IgD-negative memory B cell (primary cell): ENCODE measurements at regions not wholly inside any gene's neighbourhood (a gene's known extent, or its start where the extent isn't known, plus 50 kb on each side); places are given as distances from the start of the nearest gene placed in this dataset.
A peak's percentile ranks its signal among the peaks of the same experiment; 100 is the strongest.

ENCODE experiments used
- H3K27ac Mint-ChIP-seq, 3 donors: one replicate each; pipeline ENCODE4 v1.8.0; 2020 to 2022; ENCODE audit warnings: mild to moderate bottlenecking in 3 of 3, mixed read lengths in 3 of 3, moderate library complexity in 1 of 3
- H3K27me3 Mint-ChIP-seq: one replicate; pipeline ENCODE4 v1.8.0; 2021; ENCODE audit warnings: mixed read lengths
- H3K36me3 Mint-ChIP-seq: one replicate; pipeline ENCODE4 v1.8.0; 2020; ENCODE audit warnings: mild to moderate bottlenecking, mixed read lengths
- H3K4me1 Mint-ChIP-seq, 3 donors: one replicate each; pipeline ENCODE4 v1.8.0; 2020 to 2022; ENCODE audit warnings: mixed read lengths in 3 of 3, mild to moderate bottlenecking in 1 of 3
- H3K4me3 Mint-ChIP-seq, 4 donors: one replicate each; pipeline ENCODE4 v1.8.0; 2020 to 2022; ENCODE audit warnings: mild to moderate bottlenecking in 4 of 4, mixed read lengths in 4 of 4, moderate library complexity in 3 of 4
- H3K9me3 Mint-ChIP-seq, 3 donors: one replicate each; pipeline ENCODE4 v1.8.0; 2020 to 2021; ENCODE audit warnings: mixed read lengths in 3 of 3, mild to moderate bottlenecking in 1 of 3

GRCh38 chr2:40754912-40755311 is 303.0 kb upstream of the SLC8A1 start:
- H3K27me3 Mint-ChIP-seq, result no peaks in the 10 kb centered on the region
- H3K4me1 Mint-ChIP-seq, result peaks cover 0 to 1% (median 1%) of the 10 kb centered on the region in 3 donors
- no peaks in the 10 kb centered on the region for H3K36me3 Mint-ChIP-seq
- no peaks in the 10 kb centered on the region for H3K9me3 Mint-ChIP-seq
- no peak overlapping the region for H3K27ac Mint-ChIP-seq
- H3K4me3 Mint-ChIP-seq, result no peak overlapping the region

DNA sequence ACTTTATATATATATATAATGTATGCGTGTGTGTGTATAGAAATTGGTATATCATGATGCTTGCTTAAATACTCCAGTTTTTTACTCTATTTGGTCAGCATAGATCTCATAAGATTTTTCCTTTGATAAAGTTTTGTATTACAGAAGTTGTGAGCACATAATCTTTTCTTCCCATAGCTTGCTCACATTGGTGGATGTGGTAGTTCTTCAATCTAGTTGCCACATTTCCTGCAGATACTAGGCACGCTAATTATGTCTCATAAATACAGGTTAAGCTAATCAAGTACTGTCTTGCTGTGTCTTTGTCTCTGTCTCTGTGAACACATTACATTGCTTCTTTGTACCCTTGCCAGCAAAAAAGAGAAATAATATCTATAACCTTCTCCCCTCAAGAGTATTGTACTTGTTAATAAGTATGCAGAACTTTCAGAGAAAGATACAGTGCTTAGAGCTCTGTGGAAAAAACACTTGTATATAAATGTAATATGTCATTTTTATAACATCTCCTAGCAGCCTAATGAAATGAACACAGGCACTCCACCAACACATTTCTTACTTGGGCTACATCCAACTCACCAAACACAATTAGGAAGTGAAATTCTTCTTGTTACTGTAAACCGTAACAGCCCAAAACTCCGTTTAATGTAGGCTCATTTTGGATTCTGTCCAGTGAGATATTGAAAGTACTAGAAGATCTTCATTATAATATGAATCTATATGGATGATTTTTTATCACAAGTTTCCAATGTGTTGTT is 306.7 kb upstream of the SLC8A1 start:
- Mint-ChIP-seq H3K36me3 (no peaks in the 10 kb centered on the region), H3K27me3 (no peaks in the 10 kb centered on the region), H3K27ac (no peak overlapping the region), H3K4me1 (no peaks in the 10 kb centered on the region), H3K4me3 (no peak overlapping the region), H3K9me3 (peaks cover 0 to 2% (median 0%) of the 10 kb centered on the region in 3 donors)

- no peaks in the 10 kb centered on the region for H3K27me3 Mint-ChIP-seq
- H3K36me3 Mint-ChIP-seq, result no peaks in the 10 kb centered on the region
- H3K4me1 Mint-ChIP-seq, result no peaks in the 10 kb centered on the region
- H3K9me3 Mint-ChIP-seq, result peaks cover 0 to 2% (median 0%) of the 10 kb centered on the region in 3 donors
- no peak overlapping the region for H3K4me3 Mint-ChIP-seq
- no peak overlapping the region for H3K27ac Mint-ChIP-seq
Observed at GRCh38 chr2:40760071-40760666, 308.3 kb upstream of the SLC8A1 start.

DNA sequence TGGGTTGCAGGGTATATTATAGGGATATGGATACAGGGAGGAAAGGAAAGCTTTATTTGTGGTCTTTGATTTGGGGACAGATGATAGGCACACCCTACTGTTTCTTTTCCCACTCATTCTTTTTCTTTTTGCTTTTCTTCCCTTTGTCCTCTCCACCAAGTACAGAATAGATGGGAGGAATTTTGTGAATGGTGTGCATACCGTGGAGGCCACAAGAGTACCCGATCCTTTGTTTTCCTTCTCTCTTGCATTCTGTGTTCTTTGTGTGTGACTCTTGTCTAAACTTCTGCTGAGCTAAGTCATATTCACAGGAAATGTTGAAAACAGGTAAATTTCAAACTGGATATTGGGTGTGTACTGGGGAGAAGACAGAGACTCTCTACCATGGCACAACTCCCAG is 321.4 kb upstream of the SLC8A1 start:
- Mint-ChIP-seq H3K27me3 (no peaks in the 10 kb centered on the region), H3K9me3 (peaks cover 0 to 3% (median 1%) of the 10 kb centered on the region in 3 donors), H3K4me3 (no peak overlapping the region), H3K36me3 (no peaks in the 10 kb centered on the region), H3K27ac (peak overlapping the region in 1 of 3 donors; percentile 12), H3K4me1 (no peaks in the 10 kb centered on the region)

DNA sequence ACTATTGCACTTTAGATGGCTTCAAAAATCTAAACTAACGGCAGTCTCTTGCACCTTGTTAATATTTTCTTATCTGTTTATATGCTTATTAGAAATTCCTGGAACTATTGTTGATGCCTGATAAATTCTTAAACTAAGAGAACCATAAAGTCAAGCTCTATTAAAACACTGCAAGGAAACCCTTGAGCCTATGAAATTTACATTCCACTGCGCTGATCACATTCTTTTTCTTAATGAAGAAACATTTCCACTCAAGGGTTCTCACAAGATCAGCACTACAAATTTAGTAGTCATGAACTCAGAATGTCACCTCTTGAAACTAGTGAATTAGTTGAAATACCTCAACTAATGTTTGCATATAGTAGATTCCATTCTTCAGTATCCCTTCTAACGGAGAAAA is 331.8 kb upstream of the SLC8A1 start:
- no peak overlapping the region for H3K4me3 Mint-ChIP-seq
- H3K36me3 Mint-ChIP-seq, result no peaks in the 10 kb centered on the region
- H3K27me3 Mint-ChIP-seq, result no peaks in the 10 kb centered on the region
- no peak overlapping the region for H3K27ac Mint-ChIP-seq
- no peaks in the 10 kb centered on the region for H3K4me1 Mint-ChIP-seq
- peaks cover 4 to 5% (median 5%) of the 10 kb centered on the region in 3 donors for H3K9me3 Mint-ChIP-seq

GRCh38 chr2:40786636-40787035 is 334.7 kb upstream of the SLC8A1 start:
- Mint-ChIP-seq H3K9me3 (peaks cover 2 to 5% (median 2%) of the 10 kb centered on the region in 3 donors), H3K36me3 (no peaks in the 10 kb centered on the region), H3K27ac (no peak overlapping the region), H3K27me3 (no peaks in the 10 kb centered on the region), H3K4me1 (no peaks in the 10 kb centered on the region), H3K4me3 (no peak overlapping the region)

DNA sequence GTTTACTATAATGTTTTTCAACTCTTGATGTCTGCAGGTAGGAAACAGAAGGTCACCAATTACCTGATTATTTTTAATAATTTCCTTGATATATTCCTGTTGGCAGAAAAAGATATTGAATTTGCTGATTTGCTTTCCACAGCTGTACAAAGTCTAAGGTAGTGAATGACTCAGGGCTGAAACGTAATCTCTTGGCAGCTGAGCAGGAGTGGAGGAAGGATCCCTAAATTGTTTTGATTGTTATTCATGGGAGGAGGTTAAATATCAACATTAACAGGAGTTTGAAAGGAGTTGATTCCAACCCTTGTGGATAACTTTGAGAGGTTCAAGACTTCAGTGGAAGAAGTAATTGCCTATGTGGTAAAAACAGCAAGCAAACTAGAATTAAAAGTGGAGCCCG is 345.2 kb upstream of the SLC8A1 start:
- Mint-ChIP-seq H3K36me3 (no peaks in the 10 kb centered on the region), H3K4me1 (no peaks in the 10 kb centered on the region), H3K27me3 (no peaks in the 10 kb centered on the region), H3K4me3 (peak overlapping the region in 1 of 4 donors; percentile 23), H3K27ac (peak overlapping the region in 1 of 3 donors; percentile 27), H3K9me3 (peaks cover 0 to 3% (median 0%) of the 10 kb centered on the region in 3 donors)

GRCh38 chr2:40803900-40804299 is 352.0 kb upstream of the SLC8A1 start:
- Mint-ChIP-seq H3K4me1 (no peaks in the 10 kb centered on the region), H3K9me3 (peaks cover 0 to 3% (median 0%) of the 10 kb centered on the region in 3 donors), H3K4me3 (no peak overlapping the region), H3K27me3 (no peaks in the 10 kb centered on the region), H3K27ac (no peak overlapping the region), H3K36me3 (no peaks in the 10 kb centered on the region)

- Mint-ChIP-seq H3K4me3 (no peak overlapping the region), H3K36me3 (no peaks in the 10 kb centered on the region), H3K27ac (no peak overlapping the region), H3K4me1 (no peaks in the 10 kb centered on the region), H3K9me3 (peaks cover 2 to 3% (median 2%) of the 10 kb centered on the region in 3 donors), H3K27me3 (no peaks in the 10 kb centered on the region)
Observed at GRCh38 chr2:40809156-40809555, 357.3 kb upstream of the SLC8A1 start.

DNA sequence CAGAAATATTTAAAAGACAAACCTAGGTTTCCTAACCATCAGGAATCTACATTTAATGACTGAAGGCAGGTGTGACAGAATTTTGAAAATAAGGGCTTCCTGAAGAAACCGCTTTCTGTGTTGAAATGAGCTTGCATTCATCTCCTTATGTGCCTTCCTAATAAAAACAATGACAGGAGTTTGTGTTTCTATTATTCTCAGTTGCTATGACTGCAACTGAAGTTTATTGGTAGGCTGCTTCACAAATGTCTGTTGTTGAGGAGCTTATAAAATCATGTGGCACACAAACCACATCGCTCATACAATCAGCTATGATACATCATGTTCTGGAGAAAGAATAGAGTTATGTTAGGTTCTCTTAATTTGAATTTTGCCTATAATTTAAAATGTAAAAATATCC is 362.7 kb upstream of the SLC8A1 start:
- peaks cover 0 to 3% (median 3%) of the 10 kb centered on the region in 3 donors for H3K9me3 Mint-ChIP-seq
- H3K4me1 Mint-ChIP-seq, result no peaks in the 10 kb centered on the region
- H3K27ac Mint-ChIP-seq, result no peak overlapping the region
- H3K36me3 Mint-ChIP-seq, result no peaks in the 10 kb centered on the region
- H3K27me3 Mint-ChIP-seq, result no peaks in the 10 kb centered on the region
- H3K4me3 Mint-ChIP-seq, result no peak overlapping the region

GRCh38 chr2:40820319-40820718 is 368.4 kb upstream of the SLC8A1 start:
- H3K27ac Mint-ChIP-seq, result no peak overlapping the region
- H3K36me3 Mint-ChIP-seq, result no peaks in the 10 kb centered on the region
- H3K27me3 Mint-ChIP-seq, result no peaks in the 10 kb centered on the region
- peaks cover 0 to 3% (median 2%) of the 10 kb centered on the region in 3 donors for H3K9me3 Mint-ChIP-seq
- H3K4me3 Mint-ChIP-seq, result no peak overlapping the region
- no peaks in the 10 kb centered on the region for H3K4me1 Mint-ChIP-seq

- H3K4me3 Mint-ChIP-seq, result no peak overlapping the region
Observed at GRCh38 chr2:40823478-40823877, 371.6 kb upstream of the SLC8A1 start.

DNA sequence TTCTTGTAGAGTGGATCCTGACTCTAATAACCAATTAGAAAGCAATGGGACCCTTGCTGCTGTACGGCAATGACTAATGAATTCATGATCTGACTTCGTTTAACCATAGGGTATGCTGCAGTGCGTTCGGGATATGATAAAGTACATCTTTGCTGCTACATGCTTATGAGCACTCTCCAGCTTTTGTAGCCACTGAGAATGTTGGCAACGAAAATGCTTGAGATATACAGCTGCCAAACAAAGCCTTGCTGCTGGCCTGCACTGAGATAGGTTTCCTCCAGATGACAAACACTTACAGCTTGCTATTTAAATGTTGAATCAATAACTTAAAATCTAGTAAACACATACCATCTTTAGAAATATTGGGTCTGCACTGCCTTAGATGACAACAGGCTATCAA is 372.4 kb upstream of the SLC8A1 start:
- Mint-ChIP-seq H3K4me3 (no peak overlapping the region), H3K36me3 (no peaks in the 10 kb centered on the region), H3K9me3 (peaks cover 0 to 3% (median 2%) of the 10 kb centered on the region in 3 donors), H3K27me3 (no peaks in the 10 kb centered on the region), H3K27ac (no peak overlapping the region), H3K4me1 (no peaks in the 10 kb centered on the region)

More at GRCh38 chr2:40823478-40823877, 371.6 kb upstream of the SLC8A1 start:
- Mint-ChIP-seq H3K36me3 (no peaks in the 10 kb centered on the region), H3K9me3 (peaks cover 0 to 3% (median 2%) of the 10 kb centered on the region in 3 donors), H3K27ac (no peak overlapping the region), H3K4me1 (no peaks in the 10 kb centered on the region), H3K27me3 (no peaks in the 10 kb centered on the region)

GRCh38 chr2:40827392-40827791 is 375.5 kb upstream of the SLC8A1 start:
- Mint-ChIP-seq H3K4me1 (no peaks in the 10 kb centered on the region), H3K27ac (no peak overlapping the region), H3K9me3 (peaks cover 0 to 3% (median 2%) of the 10 kb centered on the region in 3 donors), H3K36me3 (no peaks in the 10 kb centered on the region), H3K27me3 (no peaks in the 10 kb centered on the region), H3K4me3 (no peak overlapping the region)

DNA sequence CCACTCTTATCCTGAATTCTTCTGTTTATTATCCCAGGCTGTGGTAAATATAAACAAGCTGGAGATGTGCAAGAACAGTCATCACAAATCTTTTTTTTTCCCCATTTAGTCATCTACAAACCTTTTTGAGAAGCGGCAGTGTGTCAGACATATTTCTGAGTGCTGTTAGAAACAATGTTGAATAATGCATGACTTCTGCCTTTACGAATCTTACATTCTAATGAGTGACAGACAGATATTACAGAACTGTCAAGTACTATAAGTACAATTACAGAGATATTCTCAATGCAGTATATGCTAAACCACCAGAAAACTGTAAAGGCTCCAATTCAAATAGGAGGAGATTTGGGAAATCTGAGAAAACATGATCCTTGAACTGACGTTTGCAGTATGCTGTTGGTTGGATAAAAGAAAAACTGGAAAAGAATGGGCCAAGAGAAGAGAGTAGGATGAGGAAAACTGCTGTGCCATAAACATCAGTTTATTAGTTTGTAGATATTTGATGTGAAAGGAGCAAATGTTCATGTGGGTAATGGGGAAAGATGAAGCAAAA is 379.5 kb upstream of the SLC8A1 start:
- Mint-ChIP-seq H3K4me1 (no peaks in the 10 kb centered on the region), H3K9me3 (peaks cover 0 to 7% (median 2%) of the 10 kb centered on the region in 3 donors), H3K27ac (no peak overlapping the region), H3K4me3 (no peak overlapping the region), H3K36me3 (no peaks in the 10 kb centered on the region), H3K27me3 (no peaks in the 10 kb centered on the region)
